Breast epithelium (tissue), 3 donors: ENCODE measurements at regions not wholly inside any gene's neighbourhood (a gene's known extent, or its start where the extent isn't known, plus 50 kb on each side); places are given as distances from the start of the nearest gene placed in this dataset.

Source experiments
- POLR2A ChIP-seq: fragments of 450-650 bp; IDR thresholded peaks from one replicate; pipeline ENCODE4 v1.6.1; 2016; ENCODE audit warnings: antibody characterized with exemption, mild to moderate bottlenecking, moderate library complexity
- POLR2AphosphoS5 ChIP-seq, 3 donors: sonication (generic); formaldehyde crosslinking; IDR thresholded peaks; one replicate each; pipeline ENCODE4 v1.6.1; 2017; ENCODE audit warnings: antibody characterized with exemption in 3 of 3
- TF ChIP-seq, protein P1 (sequence below), 3 donors: fragments of 450-650 bp; IDR thresholded peaks; one replicate each; pipeline ENCODE4 v1.5.1; 2016 to 2017; ENCODE audit warnings: antibody characterized with exemption in 3 of 3, mild to moderate bottlenecking in 3 of 3, moderate library complexity in 3 of 3

DNA sequence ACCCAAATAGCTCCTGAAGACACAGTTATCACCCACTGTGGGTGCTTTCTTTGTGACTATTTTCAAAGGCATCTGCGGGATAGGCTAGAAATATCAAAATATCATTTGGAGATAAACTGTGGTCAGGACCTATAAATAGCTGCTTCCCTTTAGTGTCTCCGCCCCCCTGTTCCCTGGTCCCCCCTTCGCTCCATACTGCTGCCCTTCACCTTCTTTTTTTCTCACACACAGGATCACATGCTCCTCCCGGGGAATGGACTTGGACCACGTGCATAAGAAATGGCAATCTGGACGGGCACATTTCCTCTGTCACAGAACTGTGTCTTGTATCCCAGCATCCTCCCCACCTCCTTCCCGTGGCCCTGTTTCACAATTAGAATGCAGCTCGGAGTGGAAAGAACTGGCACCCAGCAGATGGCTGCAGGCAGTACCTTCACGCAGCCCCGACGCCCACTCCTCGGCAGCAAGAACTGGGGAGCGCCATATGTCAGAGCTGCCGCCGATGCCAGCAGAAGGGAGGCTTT, 68.8 kb upstream of the SSX2IP start:
- TF ChIP-seq, protein P1, sequence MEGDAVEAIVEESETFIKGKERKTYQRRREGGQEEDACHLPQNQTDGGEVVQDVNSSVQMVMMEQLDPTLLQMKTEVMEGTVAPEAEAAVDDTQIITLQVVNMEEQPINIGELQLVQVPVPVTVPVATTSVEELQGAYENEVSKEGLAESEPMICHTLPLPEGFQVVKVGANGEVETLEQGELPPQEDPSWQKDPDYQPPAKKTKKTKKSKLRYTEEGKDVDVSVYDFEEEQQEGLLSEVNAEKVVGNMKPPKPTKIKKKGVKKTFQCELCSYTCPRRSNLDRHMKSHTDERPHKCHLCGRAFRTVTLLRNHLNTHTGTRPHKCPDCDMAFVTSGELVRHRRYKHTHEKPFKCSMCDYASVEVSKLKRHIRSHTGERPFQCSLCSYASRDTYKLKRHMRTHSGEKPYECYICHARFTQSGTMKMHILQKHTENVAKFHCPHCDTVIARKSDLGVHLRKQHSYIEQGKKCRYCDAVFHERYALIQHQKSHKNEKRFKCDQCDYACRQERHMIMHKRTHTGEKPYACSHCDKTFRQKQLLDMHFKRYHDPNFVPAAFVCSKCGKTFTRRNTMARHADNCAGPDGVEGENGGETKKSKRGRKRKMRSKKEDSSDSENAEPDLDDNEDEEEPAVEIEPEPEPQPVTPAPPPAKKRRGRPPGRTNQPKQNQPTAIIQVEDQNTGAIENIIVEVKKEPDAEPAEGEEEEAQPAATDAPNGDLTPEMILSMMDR (IDR thresholded peaks at IDR 0.05): no peak
- TF ChIP-seq POLR2A: no peak
- TF ChIP-seq POLR2AphosphoS5 (IDR thresholded peaks at IDR 0.05): no peak
